Erythroblast (primary cell): ENCODE measurements at regions not wholly inside any gene's neighbourhood (a gene's known extent, or its start where the extent isn't known, plus 50 kb on each side); places are given as distances from the start of the nearest gene placed in this dataset.

Experiments
- GATA1 ChIP-seq: IDR thresholded peaks from 2 replicates; pipeline ENCODE4 v1.6.1; 2011; ENCODE audit warnings: low read depth, mild to moderate bottlenecking, control low read depth, low read length, moderate library complexity
- POLR2A ChIP-seq: IDR thresholded peaks from 2 replicates; pipeline ENCODE4 v1.6.1; 2011; ENCODE audit warnings: mild to moderate bottlenecking, low read length

DNA sequence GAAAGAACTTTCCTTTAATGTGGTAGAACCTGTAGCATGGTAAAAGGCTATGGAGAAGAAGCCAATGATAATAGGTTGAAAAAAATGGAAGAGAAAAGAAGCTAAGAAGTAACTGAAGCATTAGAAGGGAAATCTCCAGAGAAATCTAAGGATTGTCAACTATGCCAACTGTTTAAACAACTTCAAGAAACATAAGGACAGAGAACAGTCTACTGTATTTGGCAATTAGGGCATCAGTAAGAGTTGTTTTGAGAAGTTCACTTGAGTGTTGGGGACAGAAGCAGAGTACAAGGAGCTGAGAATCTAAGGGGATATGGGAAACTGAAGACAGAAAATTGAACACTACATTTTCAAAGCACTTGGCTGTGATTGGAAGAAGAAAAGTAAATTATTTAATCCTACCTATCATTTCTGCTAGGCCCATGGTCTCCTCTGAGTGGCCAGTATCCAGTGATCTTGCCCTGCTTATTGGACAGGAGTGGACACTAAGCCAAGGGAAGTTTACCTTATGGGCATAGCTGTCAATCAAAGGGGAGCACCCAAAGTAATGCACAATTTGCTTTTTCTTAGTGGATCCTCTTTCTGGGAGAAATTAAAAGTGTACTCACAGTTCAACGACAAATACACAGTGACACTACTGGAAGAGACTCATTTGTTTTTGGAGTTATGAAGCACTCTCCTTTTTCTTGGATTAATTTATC is 56.4 kb upstream of the CCDC71L start:
- TF ChIP-seq POLR2A (no peak), GATA1 (no peak)
